IMR-90 (cell line): ENCODE measurements at regions not wholly inside any gene's neighbourhood (a gene's known extent, or its start where the extent isn't known, plus 50 kb on each side); places are given as distances from the start of the nearest gene placed in this dataset.

Experiments
- ATAC-seq: fragments of 200-7000 bp; cut with Tn5 transposase; 2 replicates; pipeline ENCODE4 v1.9.1; 2020; ENCODE audit warnings: low read depth, mild to moderate bottlenecking, moderate library complexity
- BruUV-seq: library from RNA; stranded (reverse); fragments of 400-500 nt; replicated peaks from 2 replicates; lab custom pipeline; 2021; lab: Mats Ljungman, UMichigan
- CTCF ChIA-PET: fragments of 300-600 bp; formaldehyde crosslinking; extraction: SDS; loops from one replicate; lab custom pipeline; 2021; ENCODE audit warnings: antibody characterized with exemption; lab: Yijun Ruan, JAX
- POLR2A ChIA-PET: fragments of 300-600 bp; sonication (Branson Sonifier 250); formaldehyde crosslinking; loops from one replicate; lab custom pipeline; 2022; ENCODE audit warnings: antibody characterized with exemption; ENCODE audit not compliant: unreplicated experiment; lab: Charles Lee
- DNase-seq: peaks from one replicate; pipeline ENCODE4 v3.0.0; 2013
- H2AFZ ChIP-seq: replicated peaks from 2 replicates; pipeline ENCODE3; 2013; ENCODE audit warnings: low read length, mild to moderate bottlenecking; ENCODE audit not compliant: poor library complexity
- H2AK5ac ChIP-seq: 2 replicates; pipeline ENCODE4 v1.6.1; 2013; ENCODE audit warnings: low read depth, low read length, inconsistent platforms
- H2AK9ac ChIP-seq: replicated peaks from 2 replicates; pipeline ENCODE3; 2013; ENCODE audit warnings: mild to moderate bottlenecking, low read depth, low read length, moderate library complexity; ENCODE audit not compliant: poor library complexity
- H2BK120ac ChIP-seq: 2 replicates; pipeline ENCODE4 v1.6.1; 2013; ENCODE audit warnings: low read depth, low read length, inconsistent platforms
- H2BK15ac ChIP-seq: 3 replicates; pipeline ENCODE4 v1.6.1; 2013; ENCODE audit warnings: low read depth, low read length, inconsistent platforms
- H2BK20ac ChIP-seq: 2 replicates; pipeline ENCODE4 v1.6.1; 2013; ENCODE audit warnings: low read depth, mild to moderate bottlenecking, inconsistent platforms, low read length, moderate library complexity
- H2BK5ac ChIP-seq: 2 replicates; pipeline ENCODE4 v1.6.1; 2013; ENCODE audit warnings: mild to moderate bottlenecking, low read depth, low read length, inconsistent platforms; ENCODE audit not compliant: poor library complexity, severe bottlenecking
- H3K14ac ChIP-seq: replicated peaks from 2 replicates; pipeline ENCODE4 v1.6.1; 2013; ENCODE audit warnings: low read depth, low read length, inconsistent platforms
- H3K18ac ChIP-seq: 2 replicates; pipeline ENCODE4 v1.6.1; 2013; ENCODE audit warnings: low read depth, low read length, control low read depth
- H3K23ac ChIP-seq: 2 replicates; pipeline ENCODE4 v1.6.1; 2013; ENCODE audit warnings: low read depth, low read length, inconsistent platforms
- H3K27ac ChIP-seq: 2 replicates; pipeline ENCODE4 v1.5.1; 2013; ENCODE audit warnings: mild to moderate bottlenecking, control low read depth, low read length; ENCODE audit not compliant: insufficient read depth
- H3K27me3 ChIP-seq: 2 replicates; pipeline ENCODE4 v1.6.1; 2013; ENCODE audit warnings: low read length; ENCODE audit not compliant: control insufficient read depth, insufficient read depth
- H3K36me3 ChIP-seq: 2 replicates; pipeline ENCODE4 v1.6.1; 2013; ENCODE audit warnings: low read length, mixed read lengths; ENCODE audit not compliant: control insufficient read depth, insufficient read depth
- H3K4ac ChIP-seq: 2 replicates; pipeline ENCODE4 v1.6.1; 2013; ENCODE audit warnings: low read depth, low read length, inconsistent platforms
- H3K4me1 ChIP-seq: 2 replicates; pipeline ENCODE4 v1.6.1; 2013; ENCODE audit warnings: low read length, mixed read lengths; ENCODE audit not compliant: control insufficient read depth, insufficient read depth
- H3K4me2 ChIP-seq: 2 replicates; pipeline ENCODE4 v1.6.1; 2013; ENCODE audit warnings: low read depth, mild to moderate bottlenecking, control low read depth, low read length, moderate library complexity
- H3K4me3 ChIP-seq: 2 replicates; pipeline ENCODE4 v1.5.1; 2013; ENCODE audit warnings: low read depth, mild to moderate bottlenecking, control low read depth, low read length, moderate library complexity; ENCODE audit not compliant: insufficient read depth
- H3K56ac ChIP-seq: 2 replicates; pipeline ENCODE4 v1.6.1; 2013; ENCODE audit warnings: low read length, inconsistent platforms; ENCODE audit not compliant: insufficient read depth; ENCODE audit errors: extremely low read depth
- H3K79me1 ChIP-seq, 2 experiments: 2 replicates each; pipeline ENCODE4 v1.6.1; 2013; ENCODE audit warnings: low read length in 2 of 2, inconsistent platforms in 1 of 2, low read depth in 1 of 2
- H3K9ac ChIP-seq: 2 replicates; pipeline ENCODE4 v1.6.1; 2013; ENCODE audit warnings: low read depth, low read length, control low read depth
- H3K9me1 ChIP-seq: 2 replicates; pipeline ENCODE4 v1.6.1; 2013; ENCODE audit warnings: low read length, inconsistent platforms; ENCODE audit not compliant: insufficient read depth
- H3K9me3 ChIP-seq: 2 replicates; pipeline ENCODE4 v1.6.1; 2013; ENCODE audit warnings: low read length; ENCODE audit not compliant: control insufficient read depth, insufficient read depth
- H4K20me1 ChIP-seq: 2 replicates; pipeline ENCODE4 v1.6.1; 2013; ENCODE audit warnings: low read length, inconsistent platforms; ENCODE audit not compliant: insufficient read depth
- H4K5ac ChIP-seq: 2 replicates; pipeline ENCODE4 v1.6.1; 2013; ENCODE audit warnings: mild to moderate bottlenecking, low read depth, low read length, control low read depth
- H4K8ac ChIP-seq, 2 experiments: 2 replicates each; pipeline ENCODE4 v1.6.1; 2013; ENCODE audit warnings: low read depth in 2 of 2, low read length in 2 of 2, control low read depth in 1 of 2, inconsistent platforms in 1 of 2
- H4K91ac ChIP-seq: 2 replicates; pipeline ENCODE4 v1.6.1; 2013; ENCODE audit warnings: low read depth, low read length, inconsistent platforms; ENCODE audit not compliant: insufficient read depth
- POLR2A ChIP-seq: IDR thresholded peaks from 2 replicates; pipeline ENCODE4 v1.6.1; 2012; ENCODE audit warnings: mild to moderate bottlenecking, low read depth, low read length
- WGBS, 2 experiments: methylation state at CpG; one replicate each; pipeline versions ENCODE4 v1.1.5 to v1.1.7; 2013; ENCODE audit warnings: missing lambda C conversion rate in 2 of 2; ENCODE audit not compliant: insufficient read length in 1 of 2; ENCODE audit errors: extremely low coverage in 2 of 2; 5-methylcytosine and 5-hydroxymethylcytosine counted together
- dilution Hi-C: fragments of 300-500 bp; cut with HindIII; formaldehyde crosslinking; loops from one replicate; pipeline ENCODE4 v1.14.3; 2018; ENCODE audit warnings: low sequenced_read_pairs; ENCODE audit not compliant: unreplicated experiment
- in situ Hi-C: fragments of 300-500 bp; cut with MboI; formaldehyde crosslinking; loops from 3 replicates; pipeline ENCODE4 v1.14.3; 2019; ENCODE audit warnings: low sequenced_read_pairs, inconsistent platforms, mixed read lengths
- intact Hi-C: fragments of 100-400 bp; cut with micrococcal nuclease; formaldehyde crosslinking; loops from 2 replicates; pipeline ENCODE4 v1.10.0; 2022
- TF ChIP-seq, protein P1 (sequence below): fragments of 150-350 bp; IDR thresholded peaks from 2 replicates; pipeline ENCODE4 v1.6.1; 2017; ENCODE audit warnings: mild to moderate bottlenecking, antibody characterized with exemption, low read length, low read depth

- TF ChIP-seq, protein P1, sequence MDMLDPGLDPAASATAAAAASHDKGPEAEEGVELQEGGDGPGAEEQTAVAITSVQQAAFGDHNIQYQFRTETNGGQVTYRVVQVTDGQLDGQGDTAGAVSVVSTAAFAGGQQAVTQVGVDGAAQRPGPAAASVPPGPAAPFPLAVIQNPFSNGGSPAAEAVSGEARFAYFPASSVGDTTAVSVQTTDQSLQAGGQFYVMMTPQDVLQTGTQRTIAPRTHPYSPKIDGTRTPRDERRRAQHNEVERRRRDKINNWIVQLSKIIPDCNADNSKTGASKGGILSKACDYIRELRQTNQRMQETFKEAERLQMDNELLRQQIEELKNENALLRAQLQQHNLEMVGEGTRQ = no peak
- no peak for TF ChIP-seq POLR2A
- ATAC-seq (no peak; the same call in 1 of the 2 replicates), DNase-seq (no peak)
- H4K20me1 ChIP-seq = no peaks in the 10 kb centered on the region
- H4K8ac ChIP-seq = peak overlapping the region in 1 of 2 experiments; percentile 27; a peak in 2 of 4 replicates
- H3K18ac ChIP-seq = peak overlapping the region; percentile 18; the same call in 1 of the 2 replicates
- no peaks in the 10 kb centered on the region for H3K27me3 ChIP-seq
- no peak overlapping the region for H3K56ac ChIP-seq
- H2BK20ac ChIP-seq = peak overlapping the region; percentile 75
- H2BK120ac ChIP-seq = peak overlapping the region; percentile 62
- no peak overlapping the region for H3K9ac ChIP-seq
- peaks cover 17% of the 10 kb centered on the region for H3K9me1 ChIP-seq
- H2AK9ac ChIP-seq = no peak overlapping the region
- dilution Hi-C loops = no loop called here
- ChIA-PET CTCF (no interaction called here), POLR2A (interaction anchor here (0.6 kb wide), 1 partner anchor 146 kb away, joined by 3 read pairs; no protein-coding TSS in a partner anchor)
- 0 out of 2 replicates have a peak overlapping the region, but pooled peaks have one; percentile 41 for H3K14ac ChIP-seq
- H2BK5ac ChIP-seq = peak overlapping the region; percentile 60
- peak overlapping the region; percentile 47 for H3K4ac ChIP-seq
- H3K9me3 ChIP-seq = no peaks in the 10 kb centered on the region
- WGBS, 2 experiments = no CpG with 5 or more reads among the region's 2 CpGs
- H3K79me1 ChIP-seq = no peaks in the 10 kb centered on the region
- H3K4me2 ChIP-seq = no peak overlapping the region
- BruUV-seq = no TSS peak
- intact Hi-C loops = loop anchor here (10.0 kb wide), 1 partner anchor 161 kb away; no protein-coding TSS in a partner anchor
- peak overlapping the region; percentile 11; the same call in 1 of the 2 replicates for H4K5ac ChIP-seq
- H3K27ac ChIP-seq = no peak overlapping the region
- no peak overlapping the region for H2AFZ ChIP-seq
- H3K4me3 ChIP-seq = no peak overlapping the region
- no peaks in the 10 kb centered on the region for H3K36me3 ChIP-seq
- in situ Hi-C loops = no loop called here
- H4K91ac ChIP-seq = peak overlapping the region; percentile 0; the same call in 1 of the 2 replicates
- H3K23ac ChIP-seq = no peak overlapping the region; the same call in 1 of the 2 replicates
- H3K4me1 ChIP-seq = peaks cover 16% of the 10 kb centered on the region
- H2BK15ac ChIP-seq = no peak overlapping the region
- H2AK5ac ChIP-seq = 0 out of 2 replicates have a peak overlapping the region, but pooled peaks have one; percentile 2
Measured at GRCh38 chr2:8144131-8144631, 537.7 kb upstream of the ID2 start.
